GM12878 (cell line): ENCODE measurements at regions not wholly inside any gene's neighbourhood (a gene's known extent, or its start where the extent isn't known, plus 50 kb on each side); places are given as distances from the start of the nearest gene placed in this dataset.

Experiments
- ATAC-seq: fragments of 200-7000 bp; cut with Tn5 transposase; 3 replicates; pipeline ENCODE4 v1.9.1; 2020; ENCODE audit warnings: mild to moderate bottlenecking, moderate library complexity
- BruUV-seq: library from RNA; stranded (reverse); fragments of 400-500 nt; replicated peaks from 2 replicates; lab custom pipeline; 2021; lab: Mats Ljungman, UMichigan
- CTCF ChIA-PET: fragments of 300-600 bp; sonication (Branson Sonifier 250); formaldehyde crosslinking; extraction: SDS; loops from one replicate; lab custom pipeline; 2021; ENCODE audit warnings: inconsistent platforms; lab: Yijun Ruan, JAX
- POLR2A ChIA-PET: fragments of 350-600 bp; formaldehyde crosslinking; extraction: SDS; loops from one replicate; lab custom pipeline; 2021; ENCODE audit warnings: inconsistent platforms; lab: Charles Lee
- RAD21 ChIA-PET: fragments of 300-600 bp; sonication (Branson Sonifier 250); formaldehyde crosslinking; loops from one replicate; lab custom pipeline; 2023; ENCODE audit warnings: antibody characterized with exemption; ENCODE audit not compliant: unreplicated experiment; lab: Charles Lee
- SMC1A ChIA-PET: fragments of 300-600 bp; sonication (Branson Sonifier 250); formaldehyde crosslinking; loops from one replicate; lab custom pipeline; 2023; ENCODE audit not compliant: unreplicated experiment, uncharacterized antibody; lab: Charles Lee
- DNase-seq: peaks from one replicate; pipeline ENCODE4 v3.0.0-alpha.2; 2011; ENCODE audit warnings: low read depth, low spot score
- FAIRE-seq: peaks from 3 replicates; lab custom pipeline; 2011; peaks lifted over from hg19 to GRCh38; lab: Jason Lieb, UNC
- H2AFZ ChIP-seq: 2 replicates; pipeline ENCODE4 v1.6.0; 2011; ENCODE audit warnings: low read depth, low read length, control low read depth; ENCODE audit not compliant: control insufficient read depth
- H3K27ac ChIP-seq: 2 replicates; pipeline ENCODE4 v1.5.1; 2011; ENCODE audit warnings: control low read depth; ENCODE audit not compliant: control insufficient read depth, insufficient read depth
- H3K27me3 ChIP-seq, 2 experiments: replicated peaks in 1 of 2; 2 replicates each; pipeline versions ENCODE4 v1.6.0 to v1.6.1; 2011; ENCODE audit warnings: low read length in 1 of 2; ENCODE audit not compliant: control insufficient read depth in 2 of 2, insufficient read depth in 2 of 2
- H3K36me3 ChIP-seq, 2 experiments: 2 replicates each; pipeline ENCODE4 v1.5.1; 2011; ENCODE audit warnings: low read length in 1 of 2; ENCODE audit not compliant: control insufficient read depth in 2 of 2, insufficient read depth in 2 of 2
- H3K4me1 ChIP-seq: 2 replicates; pipeline ENCODE4 v1.6.1; 2011; ENCODE audit warnings: mild to moderate bottlenecking, low read length, moderate library complexity, mixed read lengths; ENCODE audit not compliant: control insufficient read depth, insufficient read depth
- H3K4me2 ChIP-seq: 2 replicates; pipeline ENCODE4 v1.6.0; 2011; ENCODE audit warnings: control low read depth; ENCODE audit not compliant: control insufficient read depth, insufficient read depth
- H3K4me3 ChIP-seq: fragments of 200-600 bp; sonication (generic); 2 replicates; pipeline ENCODE4 v1.5.1; 2016
- H3K79me2 ChIP-seq: 2 replicates; pipeline ENCODE4 v1.6.0; 2011; ENCODE audit warnings: low read length; ENCODE audit not compliant: control insufficient read depth, insufficient read depth
- H3K9ac ChIP-seq: 2 replicates; pipeline ENCODE4 v1.8.0; 2011; ENCODE audit warnings: low read length, control low read depth, mixed read lengths; ENCODE audit not compliant: control insufficient read depth, insufficient read depth
- H3K9me3 ChIP-seq: replicated peaks from 3 replicates; pipeline ENCODE4 v1.5.1; 2011; ENCODE audit warnings: mild to moderate bottlenecking, low read length; ENCODE audit not compliant: control insufficient read depth, insufficient read depth
- H4K20me1 ChIP-seq: 2 replicates; pipeline ENCODE4 v1.6.0; 2011; ENCODE audit not compliant: control insufficient read depth, insufficient read depth
- BACH1 ChIP-seq: fragments of 450-650 bp; IDR thresholded peaks from 2 replicates; pipeline ENCODE4 v1.6.1; 2017; ENCODE audit warnings: mild to moderate bottlenecking, borderline replicate concordance
- BCL11A ChIP-seq: IDR thresholded peaks from 2 replicates; pipeline ENCODE4 v1.6.1; 2011; ENCODE audit warnings: low read depth, low read length
- BMI1 ChIP-seq: fragments of 450-650 bp; IDR thresholded peaks from 2 replicates; pipeline ENCODE4 v1.6.1; 2016; ENCODE audit warnings: mild to moderate bottlenecking, moderate library complexity, borderline replicate concordance
- CEBPB ChIP-seq, 2 experiments: fragments of 150-350 bp in 1 of 2; IDR thresholded peaks; 2 replicates each; pipeline ENCODE4 v1.6.1; 2012 to 2014; ENCODE audit warnings: low read depth in 2 of 2, low read length in 2 of 2, borderline replicate concordance in 1 of 2, inconsistent platforms in 1 of 2
- HDAC2 ChIP-seq: fragments of 200-600 bp; sonication (generic); IDR thresholded peaks from 2 replicates; pipeline ENCODE4 v1.6.1; 2017
- IKZF2 ChIP-seq, 2 experiments: fragments of 450-650 bp; IDR thresholded peaks; 2 replicates each; pipeline ENCODE4 v1.6.1; 2017; ENCODE audit warnings: mild to moderate bottlenecking in 2 of 2, moderate library complexity in 2 of 2
- KAT2A ChIP-seq: conservative IDR thresholded peaks from 2 replicates; pipeline ENCODE4 v1.6.1; 2011; ENCODE audit warnings: low read depth, low read length; ENCODE audit not compliant: control insufficient read depth
- NR2C2 ChIP-seq: IDR thresholded peaks from 2 replicates; pipeline ENCODE4 v1.6.1; 2011; ENCODE audit warnings: borderline replicate concordance, low read depth; ENCODE audit not compliant: control insufficient read depth, insufficient read length
- PKNOX1 ChIP-seq: fragments of 450-650 bp; IDR thresholded peaks from 2 replicates; pipeline ENCODE4 v1.6.1; 2016; ENCODE audit warnings: mild to moderate bottlenecking
- POLR2AphosphoS5 ChIP-seq: IDR thresholded peaks from 2 replicates; pipeline ENCODE4 v1.6.1; 2011; ENCODE audit warnings: mild to moderate bottlenecking, low read length, inconsistent platforms
- POU2F2 ChIP-seq: IDR thresholded peaks from 3 replicates; pipeline ENCODE4 v1.6.1; 2011; ENCODE audit warnings: low read depth, mild to moderate bottlenecking, low read length, borderline replicate concordance
- SIN3A ChIP-seq: IDR thresholded peaks from 2 replicates; pipeline ENCODE4 v1.6.1; 2012; ENCODE audit warnings: low read depth, low read length, improper control_type of control experiment
- SKIL ChIP-seq: fragments of 450-650 bp; IDR thresholded peaks from 2 replicates; pipeline ENCODE4 v1.6.1; 2017; ENCODE audit warnings: mild to moderate bottlenecking, low read depth, inconsistent platforms; ENCODE audit not compliant: poor library complexity, severe bottlenecking
- SMAD5 ChIP-seq: IDR thresholded peaks from 2 replicates; pipeline ENCODE4 v1.6.1; 2016; ENCODE audit warnings: antibody characterized with exemption, low read depth
- TBL1XR1 ChIP-seq: IDR thresholded peaks from 2 replicates; pipeline ENCODE4 v1.6.1; 2012; ENCODE audit warnings: low read depth, low read length, improper control_type of control experiment
- ZNF622 ChIP-seq: fragments of 450-650 bp; IDR thresholded peaks from 2 replicates; pipeline ENCODE4 v1.6.1; 2017; ENCODE audit warnings: mild to moderate bottlenecking, inconsistent platforms
- WGBS: methylation state at CpG from one replicate; pipeline ENCODE4 v1.1.6; 2016; ENCODE audit warnings: low lambda C conversion rate; ENCODE audit not compliant: insufficient replicate concordance, insufficient coverage; ENCODE audit errors: missing lambda C conversion rate; 5-methylcytosine and 5-hydroxymethylcytosine counted together
- in situ Hi-C: fragments of 300-500 bp; cut with MboI; formaldehyde crosslinking; loops from 9 replicates; pipeline ENCODE4 v1.14.3; 2018; ENCODE audit warnings: mixed read lengths
- intact Hi-C: fragments of 100-400 bp; cut with micrococcal nuclease; formaldehyde crosslinking; loops from one replicate; pipeline ENCODE4 v1.14.2; 2022; ENCODE audit not compliant: unreplicated experiment
- TF ChIP-seq, protein P1 (sequence below): fragments of 450-650 bp; formaldehyde crosslinking; IDR thresholded peaks from 2 replicates; pipeline ENCODE4 v1.4.0; 2020; ENCODE audit warnings: mild to moderate bottlenecking, moderate library complexity

DNA sequence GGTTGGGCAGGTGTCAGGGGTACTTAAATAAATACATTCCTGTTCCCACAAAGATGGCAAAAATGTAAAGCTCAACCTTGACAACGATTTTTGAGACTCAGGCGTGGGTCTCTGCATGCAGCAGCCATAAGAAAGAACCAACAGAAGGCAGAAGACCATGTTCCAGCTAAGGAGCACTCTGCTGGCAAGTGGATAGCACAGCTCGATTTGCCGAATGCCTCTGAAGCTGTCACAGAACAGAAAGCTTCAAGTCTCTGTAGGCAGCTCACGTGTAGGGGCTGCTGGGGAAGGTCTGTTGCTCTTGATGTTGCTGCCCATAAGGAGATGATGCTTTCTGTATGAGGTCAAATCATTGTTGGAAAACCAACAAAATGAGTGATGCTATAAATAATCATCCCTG is 119.6 kb upstream of the GRIN3A start:
- RAD21 ChIA-PET = no interaction called here
- ATAC-seq (no peak), DNase-seq (no peak), FAIRE-seq (no peak)
- Histone ChIP-seq H3K9me3 (no peaks in the 10 kb centered on the region), H3K36me3 (no peaks in the 10 kb centered on the region), H3K4me1 (no peaks in the 10 kb centered on the region), H3K27me3 (no peaks in the 10 kb centered on the region), H3K9ac (no peak overlapping the region), H3K79me2 (no peaks in the 10 kb centered on the region), H2AFZ (no peak overlapping the region), H4K20me1 (no peaks in the 10 kb centered on the region), H3K4me3 (no peak overlapping the region), H3K27ac (no peak overlapping the region), H3K4me2 (no peak overlapping the region)
- SMC1A ChIA-PET = no interaction called here
- intact Hi-C loops = no loop called here
- CTCF ChIA-PET = no interaction called here
- in situ Hi-C loops = no loop called here
- no TSS peak for BruUV-seq
- 25% methylated on average over 5 of the region's 5 CpGs for WGBS
- TF ChIP-seq KAT2A = no peak
- TF ChIP-seq BMI1 = no peak
- no peak for TF ChIP-seq IKZF2 (IDR thresholded peaks at IDR 0.05)
- TF ChIP-seq HDAC2 = no peak
- no peak for TF ChIP-seq BACH1
- no peak for TF ChIP-seq CEBPB (IDR thresholded peaks at IDR 0.05; ENCODE audit: borderline replicate concordance in 1 of 2, low read depth in 2 of 2, low read length in 2 of 2)
- no peak for TF ChIP-seq POLR2AphosphoS5
- TF ChIP-seq SMAD5 = no peak
- TF ChIP-seq ZNF622 = no peak
- TF ChIP-seq SKIL = no peak
- TF ChIP-seq POU2F2 = no peak
- no peak for TF ChIP-seq NR2C2
- TF ChIP-seq PKNOX1 = no peak
- TF ChIP-seq TBL1XR1 = no peak
- TF ChIP-seq, protein P1, sequence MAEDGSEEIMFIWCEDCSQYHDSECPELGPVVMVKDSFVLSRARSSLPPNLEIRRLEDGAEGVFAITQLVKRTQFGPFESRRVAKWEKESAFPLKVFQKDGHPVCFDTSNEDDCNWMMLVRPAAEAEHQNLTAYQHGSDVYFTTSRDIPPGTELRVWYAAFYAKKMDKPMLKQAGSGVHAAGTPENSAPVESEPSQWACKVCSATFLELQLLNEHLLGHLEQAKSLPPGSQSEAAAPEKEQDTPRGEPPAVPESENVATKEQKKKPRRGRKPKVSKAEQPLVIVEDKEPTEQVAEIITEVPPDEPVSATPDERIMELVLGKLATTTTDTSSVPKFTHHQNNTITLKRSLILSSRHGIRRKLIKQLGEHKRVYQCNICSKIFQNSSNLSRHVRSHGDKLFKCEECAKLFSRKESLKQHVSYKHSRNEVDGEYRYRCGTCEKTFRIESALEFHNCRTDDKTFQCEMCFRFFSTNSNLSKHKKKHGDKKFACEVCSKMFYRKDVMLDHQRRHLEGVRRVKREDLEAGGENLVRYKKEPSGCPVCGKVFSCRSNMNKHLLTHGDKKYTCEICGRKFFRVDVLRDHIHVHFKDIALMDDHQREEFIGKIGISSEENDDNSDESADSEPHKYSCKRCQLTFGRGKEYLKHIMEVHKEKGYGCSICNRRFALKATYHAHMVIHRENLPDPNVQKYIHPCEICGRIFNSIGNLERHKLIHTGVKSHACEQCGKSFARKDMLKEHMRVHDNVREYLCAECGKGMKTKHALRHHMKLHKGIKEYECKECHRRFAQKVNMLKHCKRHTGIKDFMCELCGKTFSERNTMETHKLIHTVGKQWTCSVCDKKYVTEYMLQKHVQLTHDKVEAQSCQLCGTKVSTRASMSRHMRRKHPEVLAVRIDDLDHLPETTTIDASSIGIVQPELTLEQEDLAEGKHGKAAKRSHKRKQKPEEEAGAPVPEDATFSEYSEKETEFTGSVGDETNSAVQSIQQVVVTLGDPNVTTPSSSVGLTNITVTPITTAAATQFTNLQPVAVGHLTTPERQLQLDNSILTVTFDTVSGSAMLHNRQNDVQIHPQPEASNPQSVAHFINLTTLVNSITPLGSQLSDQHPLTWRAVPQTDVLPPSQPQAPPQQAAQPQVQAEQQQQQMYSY (CRISPR knock-in tag) = no peak
- no peak for TF ChIP-seq SIN3A
- no peak for TF ChIP-seq BCL11A
- POLR2A ChIA-PET = no interaction called here
